ENCODE measurements at regions not wholly inside any gene's neighbourhood (a gene's known extent, or its start where the extent isn't known, plus 50 kb on each side); places are given as distances from the start of the nearest gene placed in this dataset.

- TF ChIP-seq POLR2A (IDR thresholded peaks at IDR 0.05) (no peak), POLR2AphosphoS5 (IDR thresholded peaks at IDR 0.05; ENCODE audit: insufficient read depth in 1 of 2, low read depth in 1 of 2) (no peak), CTCF (IDR thresholded peaks at IDR 0.05) (no peak)
- H3K27ac ChIP-seq: no peak overlapping the region
These were observed 88.5 kb upstream of the ANO3 start for GRCh38 chr11:26243426-26243825.

GRCh38 chr11:26244207-26244606, 87.7 kb upstream of the ANO3 start:
- Histone ChIP-seq H3K4me3 (no peak overlapping the region), H3K4me1 (no peaks in the 10 kb centered on the region), H3K9me3 (no peaks in the 10 kb centered on the region), H3K27me3 (no peaks in the 10 kb centered on the region), H3K27ac (no peak overlapping the region), H3K36me3 (no peaks in the 10 kb centered on the region)
- TF ChIP-seq POLR2AphosphoS5 (IDR thresholded peaks at IDR 0.05; ENCODE audit: insufficient read depth in 1 of 2, low read depth in 1 of 2): no peak
- TF ChIP-seq CTCF (IDR thresholded peaks at IDR 0.05): no peak
- no peak for TF ChIP-seq POLR2A (IDR thresholded peaks at IDR 0.05)
- no peak for DNase-seq (ENCODE audit: extremely low spot score in 2 of 2)
- intact Hi-C loops (cut with DNase I): no loop called here

More at GRCh38 chr11:26243426-26243825, 88.5 kb upstream of the ANO3 start:
- no peaks in the 10 kb centered on the region for H3K27me3 ChIP-seq
- H3K4me3 ChIP-seq: no peak overlapping the region
- intact Hi-C loops (cut with DNase I): no loop called here
- H3K36me3 ChIP-seq: no peaks in the 10 kb centered on the region
- no peak for DNase-seq (ENCODE audit: extremely low spot score in 2 of 2)
- no peaks in the 10 kb centered on the region for H3K9me3 ChIP-seq
- no peaks in the 10 kb centered on the region for H3K4me1 ChIP-seq

- Histone ChIP-seq H3K27ac (no peak overlapping the region), H3K9me3 (no peaks in the 10 kb centered on the region), H3K4me3 (no peak overlapping the region), H3K27me3 (no peaks in the 10 kb centered on the region), H3K36me3 (no peaks in the 10 kb centered on the region), H3K4me1 (no peaks in the 10 kb centered on the region)
- intact Hi-C loops (cut with DNase I): no loop called here
- no peak for DNase-seq (ENCODE audit: extremely low spot score in 2 of 2)
- TF ChIP-seq POLR2AphosphoS5 (IDR thresholded peaks at IDR 0.05; ENCODE audit: insufficient read depth in 1 of 2, low read depth in 1 of 2) (no peak), POLR2A (IDR thresholded peaks at IDR 0.05) (no peak), CTCF (IDR thresholded peaks at IDR 0.05) (no peak)
These were observed 86.9 kb upstream of the ANO3 start for GRCh38 chr11:26245046-26245445.

- no peak overlapping the region for H3K4me3 ChIP-seq
- no peak for TF ChIP-seq POLR2A (IDR thresholded peaks at IDR 0.05)
- no peak for TF ChIP-seq POLR2AphosphoS5 (IDR thresholded peaks at IDR 0.05; ENCODE audit: insufficient read depth in 1 of 2, low read depth in 1 of 2)
- TF ChIP-seq CTCF (IDR thresholded peaks at IDR 0.05): no peak
- no peaks in the 10 kb centered on the region for H3K4me1 ChIP-seq
- no peak overlapping the region for H3K27ac ChIP-seq
- no peaks in the 10 kb centered on the region for H3K27me3 ChIP-seq
- H3K9me3 ChIP-seq: no peaks in the 10 kb centered on the region
- intact Hi-C loops (cut with DNase I): no loop called here
- no peak for DNase-seq (ENCODE audit: extremely low spot score in 2 of 2)
- H3K36me3 ChIP-seq: no peaks in the 10 kb centered on the region
These were observed 84.6 kb upstream of the ANO3 start for GRCh38 chr11:26247340-26247739.

GRCh38 chr11:26248661-26249060, 83.3 kb upstream of the ANO3 start:
- Histone ChIP-seq H3K4me1 (no peaks in the 10 kb centered on the region), H3K4me3 (no peak overlapping the region), H3K27me3 (no peaks in the 10 kb centered on the region), H3K27ac (no peak overlapping the region), H3K9me3 (no peaks in the 10 kb centered on the region), H3K36me3 (no peaks in the 10 kb centered on the region)
- TF ChIP-seq POLR2AphosphoS5 (IDR thresholded peaks at IDR 0.05; ENCODE audit: insufficient read depth in 1 of 2, low read depth in 1 of 2) (no peak), POLR2A (IDR thresholded peaks at IDR 0.05) (no peak), CTCF (IDR thresholded peaks at IDR 0.05) (no peak)
- DNase-seq (ENCODE audit: extremely low spot score in 2 of 2): no peak
- intact Hi-C loops (cut with DNase I): no loop called here

Data from vagina (tissue), 2 donors.